ENCODE measurements at regions not wholly inside any gene's neighbourhood (a gene's known extent, or its start where the extent isn't known, plus 50 kb on each side); places are given as distances from the start of the nearest gene placed in this dataset.

- TF ChIP-seq EP300 (IDR thresholded peaks at IDR 0.05) (no peak), CTCF (IDR thresholded peaks at IDR 0.05) (no peak), POLR2A (IDR thresholded peaks at IDR 0.05) (no peak)
Observed at GRCh38 chr1:232533328-232533727, 96.6 kb downstream of the SIPA1L2 start.
